ENCODE measurements at regions not wholly inside any gene's neighbourhood (a gene's known extent, or its start where the extent isn't known, plus 50 kb on each side); places are given as distances from the start of the nearest gene placed in this dataset.

- TF ChIP-seq TFCP2L1 (CRISPR knock-in tag; IDR thresholded peaks at IDR 0.05), result no peak
- no peak for TF ChIP-seq BHLHE40 (IDR thresholded peaks at IDR 0.05; ENCODE audit: low read depth, low read length)
- TF ChIP-seq SMC3 (IDR thresholded peaks at IDR 0.05), result no peak
Observed at GRCh38 chr2:15776992-15777702, 163.2 kb upstream of the MYCN start (continued).

DNA sequence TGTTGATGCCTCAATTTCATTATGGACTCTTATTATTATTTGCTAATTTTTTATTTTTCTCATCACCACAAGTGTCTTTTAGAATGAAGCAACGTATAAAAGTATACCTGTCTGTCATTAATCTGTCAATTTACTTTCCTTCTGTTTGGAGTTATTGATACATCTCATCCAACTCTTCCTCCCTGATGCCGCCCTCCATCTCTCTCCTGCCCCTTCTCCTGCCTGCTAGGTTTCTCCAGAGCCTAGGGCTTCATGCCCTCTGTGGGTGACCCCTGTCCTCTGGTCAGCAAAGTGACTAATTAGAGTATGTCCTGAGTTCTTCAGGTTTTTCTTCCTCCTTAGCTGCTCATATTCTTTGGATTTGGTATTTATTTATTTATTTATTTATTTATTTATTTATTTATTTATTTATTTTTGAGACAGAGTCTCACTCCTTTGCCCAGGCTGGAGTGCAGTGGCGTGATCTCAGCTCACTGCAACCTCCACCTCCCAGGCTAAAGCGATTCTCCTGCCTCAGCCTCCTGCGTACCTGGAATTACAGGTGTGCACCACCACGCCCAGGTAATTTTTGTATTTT lies 162.5 kb upstream of the MYCN start:
- CTCF ChIA-PET, result no interaction called here
- FAIRE-seq, result no peak
- Histone ChIP-seq H3K27ac (no peak overlapping the region), H3K4me3 (no peak overlapping the region), H3K4me1 (peaks cover 31% of the 10 kb centered on the region), H3K4me2 (no peak overlapping the region), H3K9me3 (no peaks in the 10 kb centered on the region)
- no peak for DNase-seq (ENCODE audit: low read depth in 1 of 2, low spot score in 1 of 2)
- 64% methylated on average over 6 of the region's 6 CpGs for WGBS (ENCODE audit: missing lambda C conversion rate)
- ATAC-seq, result no peak
- POLR2A ChIA-PET, result no interaction called here
- peak; percentile 97 for TF ChIP-seq ZC3H11A (IDR thresholded peaks at IDR 0.05)
- TF ChIP-seq, protein P1, sequence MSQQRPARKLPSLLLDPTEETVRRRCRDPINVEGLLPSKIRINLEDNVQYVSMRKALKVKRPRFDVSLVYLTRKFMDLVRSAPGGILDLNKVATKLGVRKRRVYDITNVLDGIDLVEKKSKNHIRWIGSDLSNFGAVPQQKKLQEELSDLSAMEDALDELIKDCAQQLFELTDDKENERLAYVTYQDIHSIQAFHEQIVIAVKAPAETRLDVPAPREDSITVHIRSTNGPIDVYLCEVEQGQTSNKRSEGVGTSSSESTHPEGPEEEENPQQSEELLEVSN (IDR thresholded peaks at IDR 0.05; ENCODE audit: borderline replicate concordance, low read depth), result no peak

DNA sequence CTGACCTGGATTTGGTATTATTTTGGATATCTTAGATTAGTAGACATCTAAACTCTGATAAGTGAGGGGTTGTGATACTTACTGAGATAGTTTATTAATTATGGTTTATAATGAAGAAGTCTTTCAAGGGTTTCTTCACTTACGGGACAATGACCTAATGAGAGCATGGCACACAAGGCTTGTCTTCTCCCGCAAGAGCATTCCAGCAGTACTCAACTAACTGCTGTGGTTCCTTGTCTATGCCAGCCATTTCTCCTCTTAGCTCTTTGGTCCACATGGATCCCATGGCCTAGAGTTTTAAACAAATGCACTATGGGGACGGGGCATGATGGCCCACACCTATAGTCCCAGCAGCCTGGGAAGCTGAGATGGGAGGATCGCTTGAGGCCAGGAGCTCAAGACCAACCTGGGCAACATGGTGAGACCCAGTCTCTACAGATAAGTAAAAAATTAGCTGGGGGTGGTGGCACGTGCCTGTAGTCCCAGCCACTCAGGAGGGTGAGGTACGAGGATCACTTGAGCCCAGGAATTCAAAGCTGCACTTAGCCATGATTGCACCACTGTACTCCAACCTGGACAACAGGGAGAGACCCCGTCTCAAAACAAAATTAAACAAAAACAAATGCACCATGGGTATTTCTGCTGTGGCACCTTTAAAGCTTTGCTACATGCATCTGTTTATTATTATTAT lies 161.7 kb upstream of the MYCN start:
- no peak for ATAC-seq
- Histone ChIP-seq H3K4me1 (peaks cover 36% of the 10 kb centered on the region), H3K27ac (no peak overlapping the region), H3K4me2 (no peak overlapping the region), H3K9me3 (no peaks in the 10 kb centered on the region), H3K4me3 (no peak overlapping the region)
- FAIRE-seq, result no peak
- no peak for DNase-seq (ENCODE audit: low read depth in 1 of 2, low spot score in 1 of 2)
- POLR2A ChIA-PET, result no interaction called here
- CTCF ChIA-PET, result interaction anchor here (1.1 kb wide), 1 partner anchor 8 kb away, joined by 3 read pairs; no protein-coding TSS in a partner anchor
- TF ChIP-seq POLR2A (IDR thresholded peaks at IDR 0.05; ENCODE audit: low read length), result no peak
- no peak for TF ChIP-seq HDAC2 (IDR thresholded peaks at IDR 0.05)
- TF ChIP-seq, protein P2, sequence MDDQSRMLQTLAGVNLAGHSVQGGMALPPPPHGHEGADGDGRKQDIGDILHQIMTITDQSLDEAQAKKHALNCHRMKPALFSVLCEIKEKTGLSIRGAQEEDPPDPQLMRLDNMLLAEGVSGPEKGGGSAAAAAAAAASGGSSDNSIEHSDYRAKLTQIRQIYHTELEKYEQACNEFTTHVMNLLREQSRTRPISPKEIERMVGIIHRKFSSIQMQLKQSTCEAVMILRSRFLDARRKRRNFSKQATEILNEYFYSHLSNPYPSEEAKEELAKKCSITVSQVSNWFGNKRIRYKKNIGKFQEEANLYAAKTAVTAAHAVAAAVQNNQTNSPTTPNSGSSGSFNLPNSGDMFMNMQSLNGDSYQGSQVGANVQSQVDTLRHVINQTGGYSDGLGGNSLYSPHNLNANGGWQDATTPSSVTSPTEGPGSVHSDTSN (IDR thresholded peaks at IDR 0.05), result no peak
- no peak for TF ChIP-seq ZFP36 (IDR thresholded peaks at IDR 0.05; ENCODE audit: borderline replicate concordance, partially characterized antibody)
- no peak for TF ChIP-seq TP53 (CRISPR knock-in tag; IDR thresholded peaks at IDR 0.05)
- no peak for TF ChIP-seq CBX8 (IDR thresholded peaks at IDR 0.05)
- TF ChIP-seq ZC3H11A (IDR thresholded peaks at IDR 0.05), result no peak
- no peak for TF ChIP-seq SMC3 (IDR thresholded peaks at IDR 0.05)
- WGBS (ENCODE audit: missing lambda C conversion rate), result 65% methylated on average over 7 of the region's 7 CpGs

GRCh38 chr2:15779381-15780041 lies 160.8 kb upstream of the MYCN start:
- no peak for ATAC-seq
- no peak overlapping the region for H3K4me2 ChIP-seq
- H3K4me1 ChIP-seq, result peaks cover 36% of the 10 kb centered on the region
- POLR2A ChIA-PET, result no interaction called here
- no peak for DNase-seq (ENCODE audit: low read depth in 1 of 2, low spot score in 1 of 2)
- WGBS (ENCODE audit: missing lambda C conversion rate), result 73% methylated on average over 7 of the region's 7 CpGs
- H3K4me3 ChIP-seq, result no peak overlapping the region
- CTCF ChIA-PET, result interaction anchor here (1.1 kb wide), 1 partner anchor 9 kb away, joined by 3 read pairs; no protein-coding TSS in a partner anchor
- no peak for FAIRE-seq
- H3K9me3 ChIP-seq, result no peaks in the 10 kb centered on the region
- TF ChIP-seq ZNF302 (CRISPR knock-in tag; IDR thresholded peaks at IDR 0.05) (no peak), CBX2 (IDR thresholded peaks at IDR 0.05; ENCODE audit: borderline replicate concordance, low read depth) (no peak), POLR2AphosphoS2 (conservative IDR thresholded peaks at IDR 0.05; ENCODE audit: low read length) (no peak), MAZ (IDR thresholded peaks at IDR 0.05; ENCODE audit: borderline replicate concordance, low read depth, low read length) (no peak), EP300 (IDR thresholded peaks at IDR 0.05) (no peak), USF2 (IDR thresholded peaks at IDR 0.05) (no peak), FOXS1 (CRISPR knock-in tag; IDR thresholded peaks at IDR 0.05) (no peak), NR3C1 (IDR thresholded peaks at IDR 0.05) (no peak), RFX5 (IDR thresholded peaks at IDR 0.05) (no peak)
- TF ChIP-seq, protein P3, sequence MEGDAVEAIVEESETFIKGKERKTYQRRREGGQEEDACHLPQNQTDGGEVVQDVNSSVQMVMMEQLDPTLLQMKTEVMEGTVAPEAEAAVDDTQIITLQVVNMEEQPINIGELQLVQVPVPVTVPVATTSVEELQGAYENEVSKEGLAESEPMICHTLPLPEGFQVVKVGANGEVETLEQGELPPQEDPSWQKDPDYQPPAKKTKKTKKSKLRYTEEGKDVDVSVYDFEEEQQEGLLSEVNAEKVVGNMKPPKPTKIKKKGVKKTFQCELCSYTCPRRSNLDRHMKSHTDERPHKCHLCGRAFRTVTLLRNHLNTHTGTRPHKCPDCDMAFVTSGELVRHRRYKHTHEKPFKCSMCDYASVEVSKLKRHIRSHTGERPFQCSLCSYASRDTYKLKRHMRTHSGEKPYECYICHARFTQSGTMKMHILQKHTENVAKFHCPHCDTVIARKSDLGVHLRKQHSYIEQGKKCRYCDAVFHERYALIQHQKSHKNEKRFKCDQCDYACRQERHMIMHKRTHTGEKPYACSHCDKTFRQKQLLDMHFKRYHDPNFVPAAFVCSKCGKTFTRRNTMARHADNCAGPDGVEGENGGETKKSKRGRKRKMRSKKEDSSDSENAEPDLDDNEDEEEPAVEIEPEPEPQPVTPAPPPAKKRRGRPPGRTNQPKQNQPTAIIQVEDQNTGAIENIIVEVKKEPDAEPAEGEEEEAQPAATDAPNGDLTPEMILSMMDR (IDR thresholded peaks at IDR 0.05), result no peak
- no peak overlapping the region; a peak in 1 of 6 replicates for H3K27ac ChIP-seq

All from A549 (cell line).